ENCODE measurements at regions not wholly inside any gene's neighbourhood (a gene's known extent, or its start where the extent isn't known, plus 50 kb on each side); places are given as distances from the start of the nearest gene placed in this dataset.
A peak's percentile ranks its signal among the peaks of the same experiment; 100 is the strongest.

GRCh38 chr2:107418708-107419107, 408.0 kb upstream of the RGPD4 start:
- Histone ChIP-seq H2BK15ac (ENCODE audit: low read length) (no peak overlapping the region), H2BK120ac (ENCODE audit: low read depth, low read length) (no peak overlapping the region), H4K91ac (ENCODE audit: low read depth, low read length, poor library complexity) (no peak overlapping the region), H3K9me3 (replicated peaks in 1 of 2; ENCODE audit: control insufficient read depth in 2 of 2, insufficient read depth in 1 of 2, low read depth in 1 of 2, low read length in 2 of 2) (no peaks in the 10 kb centered on the region), H3K4me1 (ENCODE audit: control insufficient read depth in 2 of 2, insufficient read depth in 1 of 2, low read depth in 1 of 2, low read length in 2 of 2) (no peaks in the 10 kb centered on the region), H2BK12ac (ENCODE audit: low read length) (no peak overlapping the region), H3K27ac (replicated peaks; ENCODE audit: low read length) (no peak overlapping the region), H3K14ac (ENCODE audit: low read length) (no peak overlapping the region), H3K18ac (ENCODE audit: low read length) (no peak overlapping the region), H3K4me3 (ENCODE audit: low read length in 2 of 2) (no peak overlapping the region), H3K79me1 (ENCODE audit: low read depth, low read length) (no peaks in the 10 kb centered on the region), H2AK5ac (ENCODE audit: low read depth, low read length) (no peak overlapping the region), H3K9ac (ENCODE audit: low read depth, low read length, poor library complexity) (no peak overlapping the region), H2AFZ (ENCODE audit: low read length) (no peak overlapping the region), H3K23ac (ENCODE audit: low read depth, low read length, poor library complexity) (no peak overlapping the region), H3K36me3 (replicated peaks in 1 of 2; ENCODE audit: control insufficient read depth in 2 of 2, insufficient read depth in 2 of 2, low read length in 2 of 2) (no peaks in the 10 kb centered on the region), H3K4me2 (ENCODE audit: insufficient read depth, low read length, poor library complexity, severe bottlenecking) (no peak overlapping the region), H3K4ac (ENCODE audit: low read length) (no peak overlapping the region), H4K8ac (ENCODE audit: low read depth, low read length) (no peak overlapping the region), H3K27me3 (ENCODE audit: control insufficient read depth in 3 of 3, insufficient read depth in 3 of 3, low read depth in 1 of 3, low read length in 3 of 3) (no peaks in the 10 kb centered on the region), H2BK5ac (ENCODE audit: low read length) (no peak overlapping the region)
- DNase-seq (ENCODE audit: low spot score), result no peak
- no CpG with 5 or more reads among the region's 3 CpGs for WGBS, 2 donors (ENCODE audit: extremely low coverage in 2 of 2, insufficient read length in 2 of 2, insufficient replicate concordance in 1 of 2)

- no peak overlapping the region for H3K23ac ChIP-seq (ENCODE audit: low read depth, low read length, poor library complexity)
- no peak overlapping the region for H4K8ac ChIP-seq (ENCODE audit: low read depth, low read length)
- H3K4me3 ChIP-seq (ENCODE audit: low read length in 2 of 2), result no peak overlapping the region
- no peak overlapping the region for H2AFZ ChIP-seq (ENCODE audit: low read length)
- no peak overlapping the region for H3K4ac ChIP-seq (ENCODE audit: low read length)
- no peak overlapping the region for H3K9ac ChIP-seq (ENCODE audit: low read depth, low read length, poor library complexity)
- H2BK12ac ChIP-seq (ENCODE audit: low read length), result no peak overlapping the region
- no peaks in the 10 kb centered on the region for H3K9me3 ChIP-seq (replicated peaks in 1 of 2; ENCODE audit: control insufficient read depth in 2 of 2, insufficient read depth in 1 of 2, low read depth in 1 of 2, low read length in 2 of 2)
- no peak overlapping the region for H3K18ac ChIP-seq (ENCODE audit: low read length)
- H3K79me1 ChIP-seq (ENCODE audit: low read depth, low read length), result no peaks in the 10 kb centered on the region
- H2BK5ac ChIP-seq (ENCODE audit: low read length), result no peak overlapping the region
- H3K14ac ChIP-seq (ENCODE audit: low read length), result no peak overlapping the region
- no peaks in the 10 kb centered on the region for H3K4me1 ChIP-seq (ENCODE audit: control insufficient read depth in 2 of 2, insufficient read depth in 1 of 2, low read depth in 1 of 2, low read length in 2 of 2)
- H2AK5ac ChIP-seq (ENCODE audit: low read depth, low read length), result no peak overlapping the region
- H3K27me3 ChIP-seq (ENCODE audit: control insufficient read depth in 3 of 3, insufficient read depth in 3 of 3, low read depth in 1 of 3, low read length in 3 of 3), result no peaks in the 10 kb centered on the region
- H2BK120ac ChIP-seq (ENCODE audit: low read depth, low read length), result no peak overlapping the region
- H3K27ac ChIP-seq (replicated peaks; ENCODE audit: low read length), result no peak overlapping the region
- H4K91ac ChIP-seq (ENCODE audit: low read depth, low read length, poor library complexity), result no peak overlapping the region
- DNase-seq (ENCODE audit: low spot score), result no peak
- no peaks in the 10 kb centered on the region for H3K36me3 ChIP-seq (replicated peaks in 1 of 2; ENCODE audit: control insufficient read depth in 2 of 2, insufficient read depth in 2 of 2, low read length in 2 of 2)
- no peak overlapping the region for H2BK15ac ChIP-seq (ENCODE audit: low read length)
- H3K4me2 ChIP-seq (ENCODE audit: insufficient read depth, low read length, poor library complexity, severe bottlenecking), result no peak overlapping the region
- no CpG with 5 or more reads among the region's 1 CpG for WGBS, 2 donors (ENCODE audit: extremely low coverage in 2 of 2, insufficient read length in 2 of 2, insufficient replicate concordance in 1 of 2)
Measured at GRCh38 chr2:107419191-107419590, 407.5 kb upstream of the RGPD4 start.

- H3K36me3 ChIP-seq (replicated peaks in 1 of 2; ENCODE audit: control insufficient read depth in 2 of 2, insufficient read depth in 2 of 2, low read length in 2 of 2), result no peaks in the 10 kb centered on the region
- H3K23ac ChIP-seq (ENCODE audit: low read depth, low read length, poor library complexity), result no peak overlapping the region
- no peak overlapping the region for H3K9ac ChIP-seq (ENCODE audit: low read depth, low read length, poor library complexity)
- no peak overlapping the region for H2BK5ac ChIP-seq (ENCODE audit: low read length)
- WGBS, 2 donors (ENCODE audit: extremely low coverage in 2 of 2, insufficient read length in 2 of 2, insufficient replicate concordance in 1 of 2), result no CpG with 5 or more reads among the region's 3 CpGs
- no peak overlapping the region for H2BK12ac ChIP-seq (ENCODE audit: low read length)
- H3K79me1 ChIP-seq (ENCODE audit: low read depth, low read length), result no peaks in the 10 kb centered on the region
- H3K4me2 ChIP-seq (ENCODE audit: insufficient read depth, low read length, poor library complexity, severe bottlenecking), result no peak overlapping the region
- H3K4me1 ChIP-seq (ENCODE audit: control insufficient read depth in 2 of 2, insufficient read depth in 1 of 2, low read depth in 1 of 2, low read length in 2 of 2), result no peaks in the 10 kb centered on the region
- H3K4ac ChIP-seq (ENCODE audit: low read length), result no peak overlapping the region
- no peak overlapping the region for H3K18ac ChIP-seq (ENCODE audit: low read length)
- no peaks in the 10 kb centered on the region for H3K9me3 ChIP-seq (replicated peaks in 1 of 2; ENCODE audit: control insufficient read depth in 2 of 2, insufficient read depth in 1 of 2, low read depth in 1 of 2, low read length in 2 of 2)
- H4K91ac ChIP-seq (ENCODE audit: low read depth, low read length, poor library complexity), result no peak overlapping the region
- H3K14ac ChIP-seq (ENCODE audit: low read length), result peak overlapping the region; percentile 31
- H3K4me3 ChIP-seq (ENCODE audit: low read length in 2 of 2), result no peak overlapping the region
- H4K8ac ChIP-seq (ENCODE audit: low read depth, low read length), result no peak overlapping the region
- H2BK120ac ChIP-seq (ENCODE audit: low read depth, low read length), result no peak overlapping the region
- no peak overlapping the region for H3K27ac ChIP-seq (replicated peaks; ENCODE audit: low read length)
- no peaks in the 10 kb centered on the region for H3K27me3 ChIP-seq (ENCODE audit: control insufficient read depth in 3 of 3, insufficient read depth in 3 of 3, low read depth in 1 of 3, low read length in 3 of 3)
- H2AFZ ChIP-seq (ENCODE audit: low read length), result no peak overlapping the region
- DNase-seq (ENCODE audit: low spot score), result no peak
- no peak overlapping the region for H2BK15ac ChIP-seq (ENCODE audit: low read length)
- H2AK5ac ChIP-seq (ENCODE audit: low read depth, low read length), result no peak overlapping the region
Measured at GRCh38 chr2:107428781-107429180, 397.9 kb upstream of the RGPD4 start.

GRCh38 chr2:107430006-107430405, 396.7 kb upstream of the RGPD4 start:
- Histone ChIP-seq H3K4me2 (ENCODE audit: insufficient read depth, low read length, poor library complexity, severe bottlenecking) (no peak overlapping the region), H2AFZ (ENCODE audit: low read length) (no peak overlapping the region), H2BK12ac (ENCODE audit: low read length) (no peak overlapping the region), H3K27me3 (ENCODE audit: control insufficient read depth in 3 of 3, insufficient read depth in 3 of 3, low read depth in 1 of 3, low read length in 3 of 3) (no peaks in the 10 kb centered on the region), H3K9ac (ENCODE audit: low read depth, low read length, poor library complexity) (no peak overlapping the region), H3K27ac (replicated peaks; ENCODE audit: low read length) (no peak overlapping the region), H2AK5ac (ENCODE audit: low read depth, low read length) (no peak overlapping the region), H2BK15ac (ENCODE audit: low read length) (no peak overlapping the region), H3K4me1 (ENCODE audit: control insufficient read depth in 2 of 2, insufficient read depth in 1 of 2, low read depth in 1 of 2, low read length in 2 of 2) (no peaks in the 10 kb centered on the region), H4K91ac (ENCODE audit: low read depth, low read length, poor library complexity) (no peak overlapping the region), H3K9me3 (replicated peaks in 1 of 2; ENCODE audit: control insufficient read depth in 2 of 2, insufficient read depth in 1 of 2, low read depth in 1 of 2, low read length in 2 of 2) (no peaks in the 10 kb centered on the region), H3K23ac (ENCODE audit: low read depth, low read length, poor library complexity) (no peak overlapping the region), H3K4ac (ENCODE audit: low read length) (no peak overlapping the region), H3K4me3 (ENCODE audit: low read length in 2 of 2) (no peak overlapping the region), H2BK5ac (ENCODE audit: low read length) (no peak overlapping the region), H3K18ac (ENCODE audit: low read length) (no peak overlapping the region), H2BK120ac (ENCODE audit: low read depth, low read length) (no peak overlapping the region), H3K79me1 (ENCODE audit: low read depth, low read length) (no peaks in the 10 kb centered on the region), H3K14ac (ENCODE audit: low read length) (no peak overlapping the region), H4K8ac (ENCODE audit: low read depth, low read length) (no peak overlapping the region), H3K36me3 (replicated peaks in 1 of 2; ENCODE audit: control insufficient read depth in 2 of 2, insufficient read depth in 2 of 2, low read length in 2 of 2) (no peaks in the 10 kb centered on the region)
- no peak for DNase-seq (ENCODE audit: low spot score)
- no CpG with 5 or more reads among the region's 1 CpG for WGBS, 2 donors (ENCODE audit: extremely low coverage in 2 of 2, insufficient read length in 2 of 2, insufficient replicate concordance in 1 of 2)
